Mesenchymal stem cell (in vitro differentiated cells and primary cell): ENCODE measurements at regions not wholly inside any gene's neighbourhood (a gene's known extent, or its start where the extent isn't known, plus 50 kb on each side); places are given as distances from the start of the nearest gene placed in this dataset.

Source experiments
- DNase-seq: peaks from one replicate; pipeline ENCODE4 v3.0.0-alpha.2; 2013
- H2AFZ ChIP-seq: one replicate; pipeline ENCODE4 v1.6.1; 2013; ENCODE audit warnings: low read depth, mild to moderate bottlenecking, control low read depth, inconsistent platforms, low read length, moderate library complexity
- H2AK5ac ChIP-seq: 2 replicates; pipeline ENCODE4 v1.6.1; 2013; ENCODE audit warnings: low read length, moderate library complexity, mild to moderate bottlenecking, inconsistent platforms; ENCODE audit not compliant: severe bottlenecking
- H2BK120ac ChIP-seq: one replicate; pipeline ENCODE4 v1.6.1; 2013; ENCODE audit warnings: low read depth, mild to moderate bottlenecking, inconsistent platforms, low read length, moderate library complexity
- H2BK12ac ChIP-seq, 2 experiments: one replicate each; pipeline ENCODE4 v1.6.1; 2013; ENCODE audit warnings: inconsistent platforms in 2 of 2, low read length in 2 of 2, mild to moderate bottlenecking in 2 of 2, moderate library complexity in 2 of 2, control low read depth in 1 of 2
- H2BK15ac ChIP-seq: one replicate; pipeline ENCODE4 v1.6.1; 2013; ENCODE audit warnings: mild to moderate bottlenecking, low read depth, inconsistent platforms; ENCODE audit not compliant: poor library complexity, severe bottlenecking
- H2BK5ac ChIP-seq: 2 replicates; pipeline ENCODE4 v1.6.1; 2013; ENCODE audit warnings: low read depth, mild to moderate bottlenecking, low read length, control low read depth, inconsistent platforms; ENCODE audit not compliant: poor library complexity, severe bottlenecking
- H3K14ac ChIP-seq, 2 experiments: one replicate each; pipeline ENCODE4 v1.6.1; 2013; ENCODE audit warnings: inconsistent platforms in 2 of 2, low read length in 2 of 2, control low read depth in 1 of 2, mild to moderate bottlenecking in 1 of 2, moderate library complexity in 1 of 2
- H3K18ac ChIP-seq, 2 experiments: one replicate each; pipeline ENCODE4 v1.6.1; 2013; ENCODE audit warnings: inconsistent platforms in 2 of 2, low read length in 2 of 2, control low read depth in 1 of 2, low read depth in 1 of 2, mild to moderate bottlenecking in 1 of 2
- H3K23ac ChIP-seq, 2 experiments: one replicate each; pipeline ENCODE4 v1.6.1; 2013; ENCODE audit warnings: inconsistent platforms in 2 of 2, low read length in 2 of 2, mild to moderate bottlenecking in 2 of 2, moderate library complexity in 2 of 2, control low read depth in 1 of 2
- H3K27ac ChIP-seq: 2 replicates; pipeline ENCODE4 v1.5.1; 2013; ENCODE audit warnings: mild to moderate bottlenecking, moderate library complexity, low read length, control low read depth, inconsistent platforms; ENCODE audit not compliant: poor library complexity, severe bottlenecking
- H3K27me3 ChIP-seq, 2 experiments: 2 replicates each; pipeline versions ENCODE4 v1.6.1 to v1.7.0; 2013; ENCODE audit warnings: low read length in 2 of 2, mild to moderate bottlenecking in 2 of 2, moderate library complexity in 2 of 2, control low read depth in 1 of 2, inconsistent platforms in 1 of 2; ENCODE audit not compliant: control insufficient read depth in 1 of 2, insufficient read depth in 1 of 2
- H3K36me3 ChIP-seq, 2 experiments: 2 replicates each; pipeline versions ENCODE4 v1.6.1 to v1.7.0; 2013; ENCODE audit warnings: low read length in 2 of 2, control low read depth in 1 of 2, inconsistent platforms in 1 of 2, low read depth in 1 of 2, mild to moderate bottlenecking in 1 of 2; ENCODE audit not compliant: insufficient read depth in 2 of 2, control insufficient read depth in 1 of 2
- H3K4ac ChIP-seq, 2 experiments: one replicate each; pipeline ENCODE4 v1.6.1; 2013; ENCODE audit warnings: inconsistent platforms in 2 of 2, low read length in 2 of 2, mild to moderate bottlenecking in 2 of 2, moderate library complexity in 2 of 2, control low read depth in 1 of 2, low read depth in 1 of 2
- H3K4me1 ChIP-seq: 2 replicates; pipeline ENCODE4 v1.6.1; 2013; ENCODE audit warnings: low read depth, low read length, control low read depth; ENCODE audit not compliant: control insufficient read depth, insufficient read depth
- H3K4me2 ChIP-seq: 2 replicates; pipeline ENCODE4 v1.6.1; 2013; ENCODE audit warnings: low read length, mild to moderate bottlenecking, inconsistent platforms; ENCODE audit not compliant: poor library complexity, severe bottlenecking
- H3K4me3 ChIP-seq, 2 experiments: 2 replicates each; pipeline versions ENCODE4 v1.5.1 to v1.7.0; 2013; ENCODE audit warnings: low read length in 2 of 2, mild to moderate bottlenecking in 2 of 2, control low read depth in 1 of 2, low read depth in 1 of 2; ENCODE audit not compliant: insufficient read depth in 1 of 2
- H3K79me1 ChIP-seq: replicated peaks from 2 replicates; pipeline ENCODE4 v1.6.1; 2013; ENCODE audit warnings: mild to moderate bottlenecking, control low read depth, low read length, inconsistent platforms; ENCODE audit not compliant: poor library complexity, severe bottlenecking
- H3K9ac ChIP-seq: 2 replicates; pipeline ENCODE4 v1.7.0; 2013; ENCODE audit warnings: mild to moderate bottlenecking, low read length, moderate library complexity
- H3K9me3 ChIP-seq: 2 replicates; pipeline ENCODE4 v1.7.0; 2013; ENCODE audit warnings: mild to moderate bottlenecking, low read length; ENCODE audit not compliant: control insufficient read depth
- H4K8ac ChIP-seq: one replicate; pipeline ENCODE4 v1.6.1; 2013; ENCODE audit warnings: inconsistent platforms, mild to moderate bottlenecking, low read length, moderate library complexity
- H4K91ac ChIP-seq: one replicate; pipeline ENCODE4 v1.6.1; 2013; ENCODE audit warnings: mild to moderate bottlenecking, low read length, inconsistent platforms
- WGBS: methylation state at CpG from one replicate; pipeline ENCODE4 v1.1.7; 2013; ENCODE audit warnings: mixed read lengths; 5-methylcytosine and 5-hydroxymethylcytosine counted together

- no peak overlapping the region for H2BK12ac ChIP-seq
These were observed 89.8 kb upstream of the RTL6 start for GRCh38 chr22:44587737-44588310.

GRCh38 chr22:44586999-44587736 lies 89.1 kb upstream of the RTL6 start:
- no peak overlapping the region for H2AK5ac ChIP-seq
- no peak overlapping the region for H2BK120ac ChIP-seq
- H3K4me1 ChIP-seq, result no peaks in the 10 kb centered on the region
- H4K91ac ChIP-seq, result no peak overlapping the region
- no peak overlapping the region for H2BK15ac ChIP-seq
- H3K23ac ChIP-seq, result no peak overlapping the region
- DNase-seq, result no peak
- no peak overlapping the region for H3K9ac ChIP-seq
- no peaks in the 10 kb centered on the region for H3K79me1 ChIP-seq
- H3K27ac ChIP-seq, result no peak overlapping the region
- no peak overlapping the region for H3K4ac ChIP-seq
- H3K4me3 ChIP-seq, result peak overlapping the region in 1 of 2 experiments; percentile 60
- H3K27me3 ChIP-seq, result peaks cover 51 to 68% of the 10 kb centered on the region in 2 experiments
- H3K18ac ChIP-seq, result no peak overlapping the region
- H3K9me3 ChIP-seq, result no peaks in the 10 kb centered on the region
- no peak overlapping the region for H2AFZ ChIP-seq
- no peak overlapping the region for H2BK12ac ChIP-seq
- H3K4me2 ChIP-seq, result no peak overlapping the region
- no peaks in the 10 kb centered on the region for H3K36me3 ChIP-seq
- H2BK5ac ChIP-seq, result no peak overlapping the region
- no peak overlapping the region for H4K8ac ChIP-seq
- no peak overlapping the region for H3K14ac ChIP-seq
- 86% methylated on average over 23 of the region's 24 CpGs for WGBS

More at GRCh38 chr22:44587737-44588310, 89.8 kb upstream of the RTL6 start:
- Histone ChIP-seq H3K27me3 (peaks cover 50 to 74% of the 10 kb centered on the region in 2 experiments), H3K4me1 (no peaks in the 10 kb centered on the region), H3K4ac (no peak overlapping the region), H3K9ac (no peak overlapping the region), H3K23ac (no peak overlapping the region), H3K36me3 (no peaks in the 10 kb centered on the region), H3K14ac (no peak overlapping the region), H2BK5ac (no peak overlapping the region), H2BK120ac (no peak overlapping the region), H2BK15ac (no peak overlapping the region), H3K18ac (no peak overlapping the region), H3K9me3 (no peaks in the 10 kb centered on the region), H3K79me1 (no peaks in the 10 kb centered on the region), H2AFZ (no peak overlapping the region), H4K8ac (no peak overlapping the region), H3K4me2 (no peak overlapping the region), H4K91ac (no peak overlapping the region), H3K4me3 (no peak overlapping the region), H3K27ac (no peak overlapping the region), H2AK5ac (no peak overlapping the region)
- WGBS, result 71% methylated on average over 2 of the region's 3 CpGs
- DNase-seq, result no peak

- H3K9me3 ChIP-seq, result no peaks in the 10 kb centered on the region
- no peak overlapping the region for H2BK15ac ChIP-seq
- H2BK120ac ChIP-seq, result no peak overlapping the region
- H4K91ac ChIP-seq, result no peak overlapping the region
- no peak overlapping the region for H3K23ac ChIP-seq
- no peak overlapping the region for H3K27ac ChIP-seq
- H3K27me3 ChIP-seq, result peaks cover 48 to 64% of the 10 kb centered on the region in 2 experiments
- no peak overlapping the region for H2AK5ac ChIP-seq
- H3K4ac ChIP-seq, result no peak overlapping the region
- no peak overlapping the region for H3K4me2 ChIP-seq
- H2BK5ac ChIP-seq, result no peak overlapping the region
- H3K4me3 ChIP-seq, result peak overlapping the region in 1 of 2 experiments; percentile 60
- H2BK12ac ChIP-seq, result no peak overlapping the region
- H3K36me3 ChIP-seq, result no peaks in the 10 kb centered on the region
- WGBS, result 72% methylated on average over 18 of the region's 18 CpGs
- no peak overlapping the region for H3K18ac ChIP-seq
- H2AFZ ChIP-seq, result no peak overlapping the region
- no peaks in the 10 kb centered on the region for H3K79me1 ChIP-seq
- no peaks in the 10 kb centered on the region for H3K4me1 ChIP-seq
- no peak overlapping the region for H4K8ac ChIP-seq
- no peak overlapping the region for H3K9ac ChIP-seq
- H3K14ac ChIP-seq, result no peak overlapping the region
- DNase-seq, result no peak
These were observed 88.4 kb upstream of the RTL6 start for GRCh38 chr22:44586351-44586990.
